ENCODE measurements at regions not wholly inside any gene's neighbourhood (a gene's known extent, or its start where the extent isn't known, plus 50 kb on each side); places are given as distances from the start of the nearest gene placed in this dataset.
A peak's percentile ranks its signal among the peaks of the same experiment; 100 is the strongest.

- no peak for DNase-seq
Measured at GRCh38 chr4:81574991-81575390, 103.3 kb upstream of the RASGEF1B start.

GRCh38 chr4:81573840-81574239 is 102.1 kb upstream of the RASGEF1B start:
- no peak for DNase-seq

- no peak for DNase-seq
Measured at GRCh38 chr4:81572402-81572801, 100.7 kb upstream of the RASGEF1B start.

GRCh38 chr4:81571105-81571504 is 99.4 kb upstream of the RASGEF1B start:
- no peak for DNase-seq

GRCh38 chr4:81566161-81566591 is 94.5 kb upstream of the RASGEF1B start:
- DNase-seq, result no peak

GRCh38 chr4:81565142-81565870 is 93.6 kb upstream of the RASGEF1B start:
- peak; percentile 88 for DNase-seq

- DNase-seq, result no peak
Measured at GRCh38 chr4:81564025-81564424, 92.3 kb upstream of the RASGEF1B start.

- no peak for DNase-seq
Measured at GRCh38 chr4:81562093-81562492, 90.4 kb upstream of the RASGEF1B start.

GRCh38 chr4:81557306-81557705 is 85.6 kb upstream of the RASGEF1B start:
- no peak for DNase-seq

- DNase-seq, result no peak
Measured at GRCh38 chr4:81555489-81555888, 83.8 kb upstream of the RASGEF1B start.

GRCh38 chr4:81552086-81552485 is 80.4 kb upstream of the RASGEF1B start:
- DNase-seq, result no peak

- DNase-seq, result no peak
Measured at GRCh38 chr4:81550388-81550859, 78.7 kb upstream of the RASGEF1B start.

- no peak for DNase-seq
Measured at GRCh38 chr4:81549984-81550383, 78.3 kb upstream of the RASGEF1B start.

GRCh38 chr4:81546777-81547176 is 75.1 kb upstream of the RASGEF1B start:
- DNase-seq, result no peak

GRCh38 chr4:81541161-81541945 is 69.6 kb upstream of the RASGEF1B start:
- DNase-seq, result no peak

- DNase-seq, result no peak
Measured at GRCh38 chr4:81538716-81539427, 67.2 kb upstream of the RASGEF1B start.

GRCh38 chr4:81531410-81531809 is 59.7 kb upstream of the RASGEF1B start:
- DNase-seq, result no peak

- DNase-seq, result no peak
Measured at GRCh38 chr4:81528979-81529378, 57.3 kb upstream of the RASGEF1B start.

- no peak for DNase-seq
Measured at GRCh38 chr4:81528200-81528599, 56.5 kb upstream of the RASGEF1B start.

- DNase-seq, result no peak
Measured at GRCh38 chr4:81527709-81528108, 56.0 kb upstream of the RASGEF1B start.

- DNase-seq, result no peak
Measured at GRCh38 chr4:81527115-81527514, 55.4 kb upstream of the RASGEF1B start.

- DNase-seq, result no peak
Measured at GRCh38 chr4:81526706-81527105, 55.0 kb upstream of the RASGEF1B start.

- DNase-seq, result no peak
Measured at GRCh38 chr4:81523672-81524327, 52.1 kb upstream of the RASGEF1B start.

All from femur (tissue), 1 donor.